ENCODE measurements at regions not wholly inside any gene's neighbourhood (a gene's known extent, or its start where the extent isn't known, plus 50 kb on each side); places are given as distances from the start of the nearest gene placed in this dataset.

DNA sequence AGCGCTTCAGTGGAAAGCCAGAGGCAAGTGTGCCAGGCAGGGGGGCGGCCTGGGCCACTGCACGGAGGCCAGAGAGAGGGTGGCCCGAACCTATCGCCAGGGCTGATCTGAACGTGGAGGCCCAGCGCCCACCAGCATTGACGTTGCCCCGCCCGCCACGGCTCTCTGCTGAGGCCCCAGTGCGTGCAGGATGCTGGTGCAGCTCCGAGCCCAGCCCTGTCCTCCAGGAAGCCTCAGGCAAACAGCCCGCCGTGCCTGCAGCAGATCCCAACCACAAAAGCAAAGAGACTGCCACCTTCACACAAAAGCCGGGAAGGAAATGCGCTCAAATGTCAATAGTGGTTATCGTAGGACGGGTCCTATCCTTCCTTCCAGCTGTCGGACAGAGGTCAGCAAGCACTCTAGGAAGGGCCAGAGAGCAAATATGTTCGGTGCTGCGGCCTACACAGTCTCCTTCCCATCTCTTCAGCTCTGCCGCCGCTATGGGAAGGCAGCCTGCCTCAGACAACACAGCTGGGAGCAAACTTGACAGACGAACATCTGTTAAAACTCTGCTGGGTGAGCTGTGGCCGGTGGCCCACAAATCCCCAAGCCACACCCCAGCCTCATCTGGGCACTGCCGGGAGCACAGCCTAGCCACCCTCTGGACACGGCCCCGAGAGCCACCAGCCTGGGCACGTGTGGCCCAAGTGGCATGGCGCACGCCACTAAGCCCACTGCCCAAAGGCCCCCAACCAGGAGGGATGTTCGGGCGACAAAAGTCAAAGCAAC lies 146.2 kb downstream of the CRYBB2 start:
- TF ChIP-seq, protein P1, sequence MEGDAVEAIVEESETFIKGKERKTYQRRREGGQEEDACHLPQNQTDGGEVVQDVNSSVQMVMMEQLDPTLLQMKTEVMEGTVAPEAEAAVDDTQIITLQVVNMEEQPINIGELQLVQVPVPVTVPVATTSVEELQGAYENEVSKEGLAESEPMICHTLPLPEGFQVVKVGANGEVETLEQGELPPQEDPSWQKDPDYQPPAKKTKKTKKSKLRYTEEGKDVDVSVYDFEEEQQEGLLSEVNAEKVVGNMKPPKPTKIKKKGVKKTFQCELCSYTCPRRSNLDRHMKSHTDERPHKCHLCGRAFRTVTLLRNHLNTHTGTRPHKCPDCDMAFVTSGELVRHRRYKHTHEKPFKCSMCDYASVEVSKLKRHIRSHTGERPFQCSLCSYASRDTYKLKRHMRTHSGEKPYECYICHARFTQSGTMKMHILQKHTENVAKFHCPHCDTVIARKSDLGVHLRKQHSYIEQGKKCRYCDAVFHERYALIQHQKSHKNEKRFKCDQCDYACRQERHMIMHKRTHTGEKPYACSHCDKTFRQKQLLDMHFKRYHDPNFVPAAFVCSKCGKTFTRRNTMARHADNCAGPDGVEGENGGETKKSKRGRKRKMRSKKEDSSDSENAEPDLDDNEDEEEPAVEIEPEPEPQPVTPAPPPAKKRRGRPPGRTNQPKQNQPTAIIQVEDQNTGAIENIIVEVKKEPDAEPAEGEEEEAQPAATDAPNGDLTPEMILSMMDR (IDR thresholded peaks at IDR 0.05): no peak
- no peak for TF ChIP-seq EZH2 (IDR thresholded peaks at IDR 0.05; ENCODE audit: borderline replicate concordance, insufficient read depth, low read depth, low read length, poor library complexity, severe bottlenecking)

Data from B cell (primary cell).